ENCODE measurements at regions not wholly inside any gene's neighbourhood (a gene's known extent, or its start where the extent isn't known, plus 50 kb on each side); places are given as distances from the start of the nearest gene placed in this dataset.

GRCh38 chr9:12183321-12183720 is 509.9 kb upstream of the TYRP1 start:
- CTCF ChIA-PET: no interaction called here
- intact Hi-C loops (cut with micrococcal nuclease; ENCODE audit: unreplicated experiment): no loop called here
- BruUV-seq (replicated peaks): no TSS peak

GRCh38 chr9:12185856-12186255 is 507.3 kb upstream of the TYRP1 start:
- no peaks in the 10 kb centered on the region for H3K4me1 ChIP-seq (ENCODE audit: insufficient read depth, low read length, poor library complexity, severe bottlenecking)
- POLR2A ChIA-PET (ENCODE audit: low non-redundant PET): no interaction called here
- CTCF ChIA-PET: no interaction called here

More at GRCh38 chr9:12183321-12183720, 509.9 kb upstream of the TYRP1 start:
- Histone ChIP-seq H3K4me3 (ENCODE audit: low read depth, low read length, poor library complexity, severe bottlenecking) (no peak overlapping the region), H3K27ac (ENCODE audit: low read depth, low read length, poor library complexity, severe bottlenecking) (no peak overlapping the region), H3K27me3 (replicated peaks; ENCODE audit: insufficient read depth, low read depth, low read length, poor library complexity) (no peaks in the 10 kb centered on the region), H3K4me1 (ENCODE audit: insufficient read depth, low read length, poor library complexity, severe bottlenecking) (no peaks in the 10 kb centered on the region), H3K9me3 (ENCODE audit: low read depth, low read length, poor library complexity, severe bottlenecking) (no peaks in the 10 kb centered on the region), H3K36me3 (ENCODE audit: insufficient read depth, low read length, poor library complexity, severe bottlenecking) (no peaks in the 10 kb centered on the region)
- POLR2A ChIA-PET (ENCODE audit: low non-redundant PET): no interaction called here
- DNase-seq (ENCODE audit: low spot score): no peak
- no peak for TF ChIP-seq EZH2 (IDR thresholded peaks at IDR 0.05; ENCODE audit: borderline replicate concordance, low read depth, low read length, poor library complexity, severe bottlenecking)
- TF ChIP-seq, protein P1, sequence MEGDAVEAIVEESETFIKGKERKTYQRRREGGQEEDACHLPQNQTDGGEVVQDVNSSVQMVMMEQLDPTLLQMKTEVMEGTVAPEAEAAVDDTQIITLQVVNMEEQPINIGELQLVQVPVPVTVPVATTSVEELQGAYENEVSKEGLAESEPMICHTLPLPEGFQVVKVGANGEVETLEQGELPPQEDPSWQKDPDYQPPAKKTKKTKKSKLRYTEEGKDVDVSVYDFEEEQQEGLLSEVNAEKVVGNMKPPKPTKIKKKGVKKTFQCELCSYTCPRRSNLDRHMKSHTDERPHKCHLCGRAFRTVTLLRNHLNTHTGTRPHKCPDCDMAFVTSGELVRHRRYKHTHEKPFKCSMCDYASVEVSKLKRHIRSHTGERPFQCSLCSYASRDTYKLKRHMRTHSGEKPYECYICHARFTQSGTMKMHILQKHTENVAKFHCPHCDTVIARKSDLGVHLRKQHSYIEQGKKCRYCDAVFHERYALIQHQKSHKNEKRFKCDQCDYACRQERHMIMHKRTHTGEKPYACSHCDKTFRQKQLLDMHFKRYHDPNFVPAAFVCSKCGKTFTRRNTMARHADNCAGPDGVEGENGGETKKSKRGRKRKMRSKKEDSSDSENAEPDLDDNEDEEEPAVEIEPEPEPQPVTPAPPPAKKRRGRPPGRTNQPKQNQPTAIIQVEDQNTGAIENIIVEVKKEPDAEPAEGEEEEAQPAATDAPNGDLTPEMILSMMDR (conservative IDR thresholded peaks at IDR 0.05; ENCODE audit: low read depth, low read length): no peak

DNA sequence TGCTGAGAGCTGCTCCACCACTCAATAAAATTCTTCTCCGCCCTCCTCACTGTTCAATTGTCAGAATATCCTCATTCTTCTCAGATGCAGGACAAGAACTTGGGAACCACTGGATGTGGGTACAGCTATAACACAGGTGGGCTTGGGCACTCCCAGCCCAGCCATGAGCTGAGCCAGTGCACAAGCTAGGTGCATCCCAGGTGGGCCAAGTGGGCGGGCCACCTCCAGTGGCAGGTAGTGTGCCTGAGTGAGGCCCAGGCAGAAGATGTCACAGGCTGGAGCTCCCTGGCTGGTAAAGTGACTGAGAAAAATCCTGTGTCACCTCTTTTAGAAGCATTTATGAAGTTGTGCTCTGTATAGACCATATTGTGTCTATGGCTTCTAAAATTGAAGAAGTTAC is 501.6 kb upstream of the TYRP1 start:
- ChIA-PET CTCF (no interaction called here), POLR2A (ENCODE audit: low non-redundant PET) (no interaction called here)
- TF ChIP-seq EZH2 (IDR thresholded peaks at IDR 0.05; ENCODE audit: borderline replicate concordance, low read depth, low read length, poor library complexity, severe bottlenecking): no peak
- TF ChIP-seq, protein P1 (conservative IDR thresholded peaks at IDR 0.05; ENCODE audit: low read depth, low read length): no peak
- Histone ChIP-seq H3K36me3 (ENCODE audit: insufficient read depth, low read length, poor library complexity, severe bottlenecking) (no peaks in the 10 kb centered on the region), H3K4me3 (ENCODE audit: low read depth, low read length, poor library complexity, severe bottlenecking) (no peak overlapping the region), H3K27ac (ENCODE audit: low read depth, low read length, poor library complexity, severe bottlenecking) (no peak overlapping the region), H3K27me3 (replicated peaks; ENCODE audit: insufficient read depth, low read depth, low read length, poor library complexity) (no peaks in the 10 kb centered on the region), H3K9me3 (ENCODE audit: low read depth, low read length, poor library complexity, severe bottlenecking) (no peaks in the 10 kb centered on the region), H3K4me1 (ENCODE audit: insufficient read depth, low read length, poor library complexity, severe bottlenecking) (no peaks in the 10 kb centered on the region)
- no TSS peak for BruUV-seq (replicated peaks)
- DNase-seq (ENCODE audit: low spot score): no peak
- intact Hi-C loops (cut with micrococcal nuclease; ENCODE audit: unreplicated experiment): no loop called here

More at GRCh38 chr9:12185856-12186255, 507.3 kb upstream of the TYRP1 start:
- intact Hi-C loops (cut with micrococcal nuclease; ENCODE audit: unreplicated experiment): no loop called here
- no peaks in the 10 kb centered on the region for H3K36me3 ChIP-seq (ENCODE audit: insufficient read depth, low read length, poor library complexity, severe bottlenecking)
- DNase-seq (ENCODE audit: low spot score): no peak
- BruUV-seq (replicated peaks): no TSS peak
- no peak overlapping the region for H3K4me3 ChIP-seq (ENCODE audit: low read depth, low read length, poor library complexity, severe bottlenecking)
- no peaks in the 10 kb centered on the region for H3K9me3 ChIP-seq (ENCODE audit: low read depth, low read length, poor library complexity, severe bottlenecking)
- H3K27me3 ChIP-seq (replicated peaks; ENCODE audit: insufficient read depth, low read depth, low read length, poor library complexity): no peaks in the 10 kb centered on the region
- no peak overlapping the region for H3K27ac ChIP-seq (ENCODE audit: low read depth, low read length, poor library complexity, severe bottlenecking)
- TF ChIP-seq, protein P1 (conservative IDR thresholded peaks at IDR 0.05; ENCODE audit: low read depth, low read length): no peak
- no peak for TF ChIP-seq EZH2 (IDR thresholded peaks at IDR 0.05; ENCODE audit: borderline replicate concordance, low read depth, low read length, poor library complexity, severe bottlenecking)
